GM21367 (cell line): ENCODE measurements at regions not wholly inside any gene's neighbourhood (a gene's known extent, or its start where the extent isn't known, plus 50 kb on each side); places are given as distances from the start of the nearest gene placed in this dataset.

Source experiments
- ATAC-seq: cut with Tn5 transposase; IDR thresholded peaks from one replicate; pipeline ENCODE4 v1.9.1; 2021; ENCODE audit not compliant: unreplicated experiment

GRCh38 chrX:6472652-6473342, 62.1 kb downstream of the VCX3A start:
- ATAC-seq = no peak

- no peak for ATAC-seq
Measured at GRCh38 chrX:6468706-6469105, 66.2 kb downstream of the VCX3A start.

- ATAC-seq = no peak
Measured at GRCh38 chrX:6465756-6466155, 69.2 kb downstream of the VCX3A start.

GRCh38 chrX:6464726-6465125, 70.2 kb downstream of the VCX3A start:
- ATAC-seq = no peak

GRCh38 chrX:6460893-6461490, 73.9 kb downstream of the VCX3A start:
- no peak for ATAC-seq

- no peak for ATAC-seq
Measured at GRCh38 chrX:6456196-6456595, 78.7 kb downstream of the VCX3A start.

GRCh38 chrX:6449946-6450345, 85.0 kb downstream of the VCX3A start:
- no peak for ATAC-seq

GRCh38 chrX:6448003-6448402, 86.9 kb downstream of the VCX3A start:
- no peak for ATAC-seq

GRCh38 chrX:6446582-6446981, 88.3 kb downstream of the VCX3A start:
- no peak for ATAC-seq

GRCh38 chrX:6440648-6441047, 94.3 kb downstream of the VCX3A start:
- ATAC-seq = no peak

- ATAC-seq = no peak
Measured at GRCh38 chrX:6432226-6432625, 102.7 kb downstream of the VCX3A start.

- ATAC-seq = no peak
Measured at GRCh38 chrX:6407542-6407941, 127.4 kb downstream of the VCX3A start.

GRCh38 chrX:6386837-6387236, 148.1 kb downstream of the VCX3A start:
- ATAC-seq = no peak

- ATAC-seq = no peak
Measured at GRCh38 chrX:6384921-6385320, 150.0 kb downstream of the VCX3A start.

- no peak for ATAC-seq
Measured at GRCh38 chrX:6384371-6384770, 150.5 kb downstream of the VCX3A start.

GRCh38 chrX:6383917-6384316, 151.0 kb downstream of the VCX3A start:
- ATAC-seq = no peak

GRCh38 chrX:6383488-6383887, 151.4 kb downstream of the VCX3A start:
- no peak for ATAC-seq

GRCh38 chrX:6382284-6382683, 152.6 kb downstream of the VCX3A start:
- ATAC-seq = no peak

GRCh38 chrX:6377103-6377764, 148.6 kb upstream of the NLGN4X start:
- ATAC-seq = no peak

GRCh38 chrX:6374556-6374955, 145.9 kb upstream of the NLGN4X start:
- ATAC-seq = no peak

GRCh38 chrX:6372981-6373380, 144.3 kb upstream of the NLGN4X start:
- no peak for ATAC-seq

- ATAC-seq = no peak
Measured at GRCh38 chrX:6371353-6371752, 142.7 kb upstream of the NLGN4X start.
